Astrocyte (in vitro differentiated cells and primary cell): ENCODE measurements at regions not wholly inside any gene's neighbourhood (a gene's known extent, or its start where the extent isn't known, plus 50 kb on each side); places are given as distances from the start of the nearest gene placed in this dataset.

Source experiments
- DNase-seq: peaks from one replicate; pipeline ENCODE4 v3.0.0-alpha.2; 2010; ENCODE audit warnings: low read depth
- FAIRE-seq: peaks from 2 replicates; lab custom pipeline; 2011; peaks lifted over from hg19 to GRCh38; lab: Jason Lieb, UNC
- H2AFZ ChIP-seq: 2 replicates; pipeline ENCODE4 v1.6.0; 2012; ENCODE audit warnings: low read depth, low read length, inconsistent platforms
- H3K27ac ChIP-seq: 2 replicates; pipeline ENCODE4 v1.5.1; 2011; ENCODE audit warnings: low read depth, low read length, inconsistent platforms
- H3K27me3 ChIP-seq: 2 replicates; pipeline ENCODE4 v1.6.0; 2011; ENCODE audit warnings: low read length, inconsistent platforms; ENCODE audit not compliant: insufficient read depth
- H3K36me3 ChIP-seq: 2 replicates; pipeline ENCODE4 v1.5.1; 2011; ENCODE audit warnings: low read length, inconsistent platforms; ENCODE audit not compliant: insufficient read depth
- H3K4me1 ChIP-seq: 2 replicates; pipeline ENCODE4 v1.5.1; 2011; ENCODE audit warnings: low read length, inconsistent platforms; ENCODE audit not compliant: insufficient read depth
- H3K4me2 ChIP-seq: 2 replicates; pipeline ENCODE4 v1.6.0; 2012; ENCODE audit warnings: low read length, inconsistent platforms
- H3K4me3 ChIP-seq: 2 replicates; pipeline ENCODE4 v1.5.1; 2011; ENCODE audit warnings: low read depth, mild to moderate bottlenecking, low read length, inconsistent platforms; ENCODE audit not compliant: insufficient read depth
- H3K79me2 ChIP-seq: 2 replicates; pipeline ENCODE4 v1.6.0; 2012; ENCODE audit warnings: mild to moderate bottlenecking, low read length, inconsistent platforms; ENCODE audit not compliant: insufficient read depth
- H3K9ac ChIP-seq: 2 replicates; pipeline ENCODE4 v1.6.0; 2012; ENCODE audit warnings: mild to moderate bottlenecking, low read length, inconsistent platforms
- H3K9me3 ChIP-seq: 2 replicates; pipeline ENCODE4 v1.5.1; 2012; ENCODE audit warnings: low read depth, mild to moderate bottlenecking, low read length, inconsistent platforms; ENCODE audit not compliant: insufficient read depth
- H4K20me1 ChIP-seq: 2 replicates; pipeline ENCODE4 v1.6.0; 2012; ENCODE audit warnings: low read length, inconsistent platforms; ENCODE audit not compliant: insufficient read depth
- H3K27ac Mint-ChIP-seq: one replicate; pipeline ENCODE4 v1.8.0; 2021; ENCODE audit warnings: mild to moderate bottlenecking, mixed read lengths; ENCODE audit not compliant: unreplicated experiment
- H3K27me3 Mint-ChIP-seq: one replicate; pipeline ENCODE4 v1.8.0; 2021; ENCODE audit warnings: low read depth, mixed read lengths; ENCODE audit not compliant: unreplicated experiment
- H3K36me3 Mint-ChIP-seq: one replicate; pipeline ENCODE4 v1.8.0; 2021; ENCODE audit warnings: low read depth, mixed read lengths; ENCODE audit not compliant: unreplicated experiment
- H3K4me1 Mint-ChIP-seq: one replicate; pipeline ENCODE4 v1.8.0; 2021; ENCODE audit warnings: low read depth, mixed read lengths; ENCODE audit not compliant: unreplicated experiment
- H3K4me3 Mint-ChIP-seq: one replicate; pipeline ENCODE4 v1.8.0; 2021; ENCODE audit warnings: mild to moderate bottlenecking, moderate library complexity, mixed read lengths; ENCODE audit not compliant: unreplicated experiment
- H3K9me3 Mint-ChIP-seq: one replicate; pipeline ENCODE4 v1.8.0; 2021; ENCODE audit warnings: mild to moderate bottlenecking, mixed read lengths; ENCODE audit not compliant: unreplicated experiment
- EZH2 ChIP-seq: IDR thresholded peaks from 2 replicates; pipeline ENCODE4 v1.6.1; 2012; ENCODE audit warnings: mild to moderate bottlenecking, low read length, inconsistent platforms; ENCODE audit not compliant: insufficient read depth
- TF ChIP-seq, protein P1 (sequence below): IDR thresholded peaks from 2 replicates; pipeline ENCODE4 v1.5.1; 2011; ENCODE audit warnings: low read depth, mild to moderate bottlenecking, inconsistent platforms, low read length, moderate library complexity; ENCODE audit not compliant: insufficient read depth

- H3K27ac ChIP-seq, result no peak overlapping the region
- no peak overlapping the region for H3K4me3 ChIP-seq
- H3K4me1 ChIP-seq, result no peaks in the 10 kb centered on the region
- H2AFZ ChIP-seq, result no peak overlapping the region
- no peaks in the 10 kb centered on the region for H3K9me3 Mint-ChIP-seq
- no peaks in the 10 kb centered on the region for H4K20me1 ChIP-seq
- no peak overlapping the region for H3K9ac ChIP-seq
- no peaks in the 10 kb centered on the region for H3K36me3 ChIP-seq
- no peak for TF ChIP-seq EZH2
- TF ChIP-seq, protein P1, sequence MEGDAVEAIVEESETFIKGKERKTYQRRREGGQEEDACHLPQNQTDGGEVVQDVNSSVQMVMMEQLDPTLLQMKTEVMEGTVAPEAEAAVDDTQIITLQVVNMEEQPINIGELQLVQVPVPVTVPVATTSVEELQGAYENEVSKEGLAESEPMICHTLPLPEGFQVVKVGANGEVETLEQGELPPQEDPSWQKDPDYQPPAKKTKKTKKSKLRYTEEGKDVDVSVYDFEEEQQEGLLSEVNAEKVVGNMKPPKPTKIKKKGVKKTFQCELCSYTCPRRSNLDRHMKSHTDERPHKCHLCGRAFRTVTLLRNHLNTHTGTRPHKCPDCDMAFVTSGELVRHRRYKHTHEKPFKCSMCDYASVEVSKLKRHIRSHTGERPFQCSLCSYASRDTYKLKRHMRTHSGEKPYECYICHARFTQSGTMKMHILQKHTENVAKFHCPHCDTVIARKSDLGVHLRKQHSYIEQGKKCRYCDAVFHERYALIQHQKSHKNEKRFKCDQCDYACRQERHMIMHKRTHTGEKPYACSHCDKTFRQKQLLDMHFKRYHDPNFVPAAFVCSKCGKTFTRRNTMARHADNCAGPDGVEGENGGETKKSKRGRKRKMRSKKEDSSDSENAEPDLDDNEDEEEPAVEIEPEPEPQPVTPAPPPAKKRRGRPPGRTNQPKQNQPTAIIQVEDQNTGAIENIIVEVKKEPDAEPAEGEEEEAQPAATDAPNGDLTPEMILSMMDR, result no peak
- no peaks in the 10 kb centered on the region for H3K4me1 Mint-ChIP-seq
- H3K4me3 Mint-ChIP-seq, result no peak overlapping the region
- DNase-seq, result no peak
- H3K27ac Mint-ChIP-seq, result no peak overlapping the region
- no peak overlapping the region for H3K4me2 ChIP-seq
- FAIRE-seq, result no peak
- H3K36me3 Mint-ChIP-seq, result no peaks in the 10 kb centered on the region
- H3K79me2 ChIP-seq, result no peaks in the 10 kb centered on the region
- H3K27me3 Mint-ChIP-seq, result peaks cover 1% of the 10 kb centered on the region
- H3K9me3 ChIP-seq, result no peaks in the 10 kb centered on the region
- no peaks in the 10 kb centered on the region for H3K27me3 ChIP-seq
Measured at GRCh38 chr9:8241201-8241600, 441.6 kb upstream of the DMAC1 start.

GRCh38 chr9:8237096-8237495, 437.5 kb upstream of the DMAC1 start:
- Histone ChIP-seq H3K79me2 (no peaks in the 10 kb centered on the region), H3K36me3 (no peaks in the 10 kb centered on the region), H4K20me1 (no peaks in the 10 kb centered on the region), H3K4me3 (no peak overlapping the region), H3K27ac (no peak overlapping the region), H3K9me3 (no peaks in the 10 kb centered on the region), H2AFZ (no peak overlapping the region), H3K27me3 (no peaks in the 10 kb centered on the region), H3K4me1 (no peaks in the 10 kb centered on the region), H3K9ac (no peak overlapping the region), H3K4me2 (no peak overlapping the region)
- Mint-ChIP-seq H3K4me3 (no peak overlapping the region), H3K27ac (no peak overlapping the region), H3K4me1 (no peaks in the 10 kb centered on the region), H3K36me3 (no peaks in the 10 kb centered on the region), H3K9me3 (no peaks in the 10 kb centered on the region), H3K27me3 (peaks cover 2% of the 10 kb centered on the region)
- no peak for FAIRE-seq
- no peak for DNase-seq
- TF ChIP-seq, protein P1, result no peak
- no peak for TF ChIP-seq EZH2

DNA sequence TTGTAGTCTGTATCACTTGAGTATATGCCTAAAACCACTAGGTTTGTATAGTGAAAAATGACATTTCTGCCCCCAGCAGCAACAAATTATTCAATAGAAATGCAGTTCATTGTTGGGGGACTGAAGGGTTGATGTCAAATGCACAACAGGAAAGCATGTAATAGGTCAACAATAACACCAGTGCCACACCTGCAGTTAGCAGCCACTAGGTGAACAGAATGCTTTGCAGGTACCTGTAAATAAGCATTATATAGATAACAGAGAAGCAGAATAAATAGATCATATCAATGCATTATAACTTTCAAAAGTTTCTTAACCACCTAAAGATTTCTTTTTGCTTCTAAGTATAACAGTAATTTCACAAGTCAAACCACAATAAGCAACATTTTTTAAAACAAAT, 435.9 kb upstream of the DMAC1 start:
- Histone ChIP-seq H3K4me1 (no peaks in the 10 kb centered on the region), H3K79me2 (no peaks in the 10 kb centered on the region), H3K4me3 (no peak overlapping the region), H3K27me3 (no peaks in the 10 kb centered on the region), H4K20me1 (no peaks in the 10 kb centered on the region), H3K9me3 (no peaks in the 10 kb centered on the region), H3K9ac (no peak overlapping the region), H3K36me3 (no peaks in the 10 kb centered on the region), H3K4me2 (no peak overlapping the region), H2AFZ (no peak overlapping the region), H3K27ac (no peak overlapping the region)
- Mint-ChIP-seq H3K27me3 (peaks cover 2% of the 10 kb centered on the region), H3K4me3 (no peak overlapping the region), H3K4me1 (no peaks in the 10 kb centered on the region), H3K27ac (no peak overlapping the region), H3K9me3 (no peaks in the 10 kb centered on the region), H3K36me3 (no peaks in the 10 kb centered on the region)
- FAIRE-seq, result no peak
- DNase-seq, result no peak
- TF ChIP-seq EZH2, result no peak
- TF ChIP-seq, protein P1, result no peak
